ENCODE measurements at regions not wholly inside any gene's neighbourhood (a gene's known extent, or its start where the extent isn't known, plus 50 kb on each side); places are given as distances from the start of the nearest gene placed in this dataset.
A peak's percentile ranks its signal among the peaks of the same experiment; 100 is the strongest.

GRCh38 chr15:98144388-98144787 is 183.9 kb downstream of the ARRDC4 start:
- DNase-seq, result no peak

GRCh38 chr15:98146031-98146820 is 185.7 kb downstream of the ARRDC4 start:
- DNase-seq, result no peak

GRCh38 chr15:98147415-98147814 is 186.9 kb downstream of the ARRDC4 start:
- no peak for DNase-seq

- no peak for DNase-seq
Observed at GRCh38 chr15:98150084-98150483, 189.6 kb downstream of the ARRDC4 start.

- no peak for DNase-seq
Observed at GRCh38 chr15:98150536-98150935, 190.0 kb downstream of the ARRDC4 start.

GRCh38 chr15:98151096-98151495 is 190.6 kb downstream of the ARRDC4 start:
- no peak for DNase-seq

- no peak for DNase-seq
Observed at GRCh38 chr15:98152156-98152555, 191.7 kb downstream of the ARRDC4 start.

GRCh38 chr15:98154863-98155262 is 194.4 kb downstream of the ARRDC4 start:
- no peak for DNase-seq

- no peak for DNase-seq
Observed at GRCh38 chr15:98155356-98155755, 194.9 kb downstream of the ARRDC4 start.

- DNase-seq, result no peak
Observed at GRCh38 chr15:98160236-98160635, 199.7 kb downstream of the ARRDC4 start.

GRCh38 chr15:98163319-98164045 is 203.0 kb downstream of the ARRDC4 start:
- peak; percentile 10 for DNase-seq

- no peak for DNase-seq
Observed at GRCh38 chr15:98164571-98164970, 204.1 kb downstream of the ARRDC4 start.

- no peak for DNase-seq
Observed at GRCh38 chr15:98164986-98165385, 204.5 kb downstream of the ARRDC4 start.

GRCh38 chr15:98167722-98168268 is 207.3 kb downstream of the ARRDC4 start:
- DNase-seq, result no peak

- no peak for DNase-seq
Observed at GRCh38 chr15:98169551-98169950, 209.0 kb downstream of the ARRDC4 start.

- no peak for DNase-seq
Observed at GRCh38 chr15:98174286-98174685, 213.8 kb downstream of the ARRDC4 start.

- DNase-seq, result no peak
Observed at GRCh38 chr15:98174841-98175240, 214.3 kb downstream of the ARRDC4 start.

- peak; percentile 89 for DNase-seq
Observed at GRCh38 chr15:98177966-98178592, 217.6 kb downstream of the ARRDC4 start.

- DNase-seq, result no peak
Observed at GRCh38 chr15:98178861-98179260, 218.4 kb downstream of the ARRDC4 start.

- DNase-seq, result no peak
Observed at GRCh38 chr15:98187549-98187948, 227.0 kb downstream of the ARRDC4 start.

GRCh38 chr15:98190914-98191313 is 230.4 kb downstream of the ARRDC4 start:
- DNase-seq, result no peak

GRCh38 chr15:98195796-98196195 is 235.3 kb downstream of the ARRDC4 start:
- DNase-seq, result no peak

GRCh38 chr15:98196371-98196770 is 235.9 kb downstream of the ARRDC4 start:
- DNase-seq, result no peak

Data from tongue (tissue), 1 donor.